AG04450 (cell line): ENCODE measurements at regions not wholly inside any gene's neighbourhood (a gene's known extent, or its start where the extent isn't known, plus 50 kb on each side); places are given as distances from the start of the nearest gene placed in this dataset.

Experiments
- CTCF ChIA-PET: fragments of 300-600, 350-600 bp; formaldehyde crosslinking; extraction: SDS; loops from one replicate; lab custom pipeline; 2022; ENCODE audit warnings: antibody characterized with exemption, inconsistent platforms; lab: Charles Lee
- POLR2A ChIA-PET: fragments of 350-600 bp; formaldehyde crosslinking; extraction: SDS; loops from one replicate; lab custom pipeline; 2021; ENCODE audit warnings: antibody characterized with exemption, inconsistent platforms; lab: Yijun Ruan, JAX
- DNase-seq: peaks from one replicate; pipeline ENCODE4 v3.0.0-alpha.2; 2011; ENCODE audit warnings: low read depth, low spot score
- H3K27ac ChIP-seq: one replicate; pipeline ENCODE4 v1.5.1; 2012; ENCODE audit warnings: low read depth, low read length, control low read depth
- H3K27me3 ChIP-seq: one replicate; pipeline ENCODE4 v1.6.0; 2012; ENCODE audit warnings: low read length; ENCODE audit not compliant: control insufficient read depth, insufficient read depth
- H3K4me3 ChIP-seq: 2 replicates; pipeline ENCODE4 v1.5.1; 2011; ENCODE audit warnings: mild to moderate bottlenecking, low read depth, low read length, control low read depth
- H3K9me3 ChIP-seq: 2 replicates; pipeline ENCODE4 v1.5.1; 2012; ENCODE audit warnings: low read length; ENCODE audit not compliant: control insufficient read depth, insufficient read depth
- TF ChIP-seq, protein P1 (sequence below): IDR thresholded peaks from 2 replicates; pipeline ENCODE4 v1.5.1; 2011; ENCODE audit warnings: low read depth, low read length, control low read depth, inconsistent platforms

- no peak overlapping the region for H3K4me3 ChIP-seq
- no peak for DNase-seq
- TF ChIP-seq, protein P1, sequence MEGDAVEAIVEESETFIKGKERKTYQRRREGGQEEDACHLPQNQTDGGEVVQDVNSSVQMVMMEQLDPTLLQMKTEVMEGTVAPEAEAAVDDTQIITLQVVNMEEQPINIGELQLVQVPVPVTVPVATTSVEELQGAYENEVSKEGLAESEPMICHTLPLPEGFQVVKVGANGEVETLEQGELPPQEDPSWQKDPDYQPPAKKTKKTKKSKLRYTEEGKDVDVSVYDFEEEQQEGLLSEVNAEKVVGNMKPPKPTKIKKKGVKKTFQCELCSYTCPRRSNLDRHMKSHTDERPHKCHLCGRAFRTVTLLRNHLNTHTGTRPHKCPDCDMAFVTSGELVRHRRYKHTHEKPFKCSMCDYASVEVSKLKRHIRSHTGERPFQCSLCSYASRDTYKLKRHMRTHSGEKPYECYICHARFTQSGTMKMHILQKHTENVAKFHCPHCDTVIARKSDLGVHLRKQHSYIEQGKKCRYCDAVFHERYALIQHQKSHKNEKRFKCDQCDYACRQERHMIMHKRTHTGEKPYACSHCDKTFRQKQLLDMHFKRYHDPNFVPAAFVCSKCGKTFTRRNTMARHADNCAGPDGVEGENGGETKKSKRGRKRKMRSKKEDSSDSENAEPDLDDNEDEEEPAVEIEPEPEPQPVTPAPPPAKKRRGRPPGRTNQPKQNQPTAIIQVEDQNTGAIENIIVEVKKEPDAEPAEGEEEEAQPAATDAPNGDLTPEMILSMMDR = no peak
- H3K27ac ChIP-seq = no peak overlapping the region
- H3K9me3 ChIP-seq = no peaks in the 10 kb centered on the region
- H3K27me3 ChIP-seq = peaks cover 2% of the 10 kb centered on the region
- CTCF ChIA-PET = no interaction called here
- POLR2A ChIA-PET = no interaction called here
Observed at GRCh38 chr9:13445103-13445500, 165.6 kb upstream of the MPDZ start.

GRCh38 chr9:13444245-13445102 is 165.0 kb upstream of the MPDZ start:
- DNase-seq = no peak
- TF ChIP-seq, protein P1 = no peak
- peaks cover 2% of the 10 kb centered on the region for H3K27me3 ChIP-seq
- ChIA-PET CTCF (no interaction called here), POLR2A (no interaction called here)
- no peaks in the 10 kb centered on the region for H3K9me3 ChIP-seq
- no peak overlapping the region for H3K27ac ChIP-seq
- H3K4me3 ChIP-seq = no peak overlapping the region

- no peak for DNase-seq
- ChIA-PET CTCF (no interaction called here), POLR2A (no interaction called here)
- TF ChIP-seq, protein P1 = no peak
- Histone ChIP-seq H3K4me3 (no peak overlapping the region), H3K27ac (no peak overlapping the region), H3K27me3 (no peaks in the 10 kb centered on the region), H3K9me3 (no peaks in the 10 kb centered on the region)
Observed at GRCh38 chr9:13443346-13444244, 164.1 kb upstream of the MPDZ start.

GRCh38 chr9:13439685-13440476 is 160.4 kb upstream of the MPDZ start:
- CTCF ChIA-PET = interaction anchor here (1.0 to 6.2 kb wide), 4 partner anchors 12 to 913 kb away, joined by 3 to 40 read pairs (median 4); no protein-coding TSS in a partner anchor
- TF ChIP-seq, protein P1 = no peak
- H3K27ac ChIP-seq = no peak overlapping the region
- no peaks in the 10 kb centered on the region for H3K27me3 ChIP-seq
- no peaks in the 10 kb centered on the region for H3K9me3 ChIP-seq
- DNase-seq = no peak
- POLR2A ChIA-PET = no interaction called here
- no peak overlapping the region for H3K4me3 ChIP-seq
